BJ (cell line): ENCODE measurements at regions not wholly inside any gene's neighbourhood (a gene's known extent, or its start where the extent isn't known, plus 50 kb on each side); places are given as distances from the start of the nearest gene placed in this dataset.

Experiments used
- CTCF ChIA-PET: fragments of 350-600 bp; formaldehyde crosslinking; extraction: SDS; loops from one replicate; lab custom pipeline; 2021; ENCODE audit warnings: antibody characterized with exemption, inconsistent platforms; lab: Yijun Ruan, JAX
- POLR2A ChIA-PET: fragments of 300-600 bp; sonication (Branson Sonifier 250); formaldehyde crosslinking; extraction: SDS; loops from one replicate; lab custom pipeline; 2021; ENCODE audit warnings: antibody characterized with exemption; lab: Charles Lee
- DNase-seq: peaks from one replicate; pipeline ENCODE4 v3.0.0-alpha.2; 2011; ENCODE audit warnings: low read depth
- H3K27me3 ChIP-seq: 2 replicates; pipeline ENCODE4 v1.6.0; 2011; ENCODE audit warnings: low read length; ENCODE audit not compliant: control insufficient read depth, insufficient read depth
- H3K36me3 ChIP-seq: 2 replicates; pipeline ENCODE4 v1.5.1; 2011; ENCODE audit warnings: low read length; ENCODE audit not compliant: control insufficient read depth, insufficient read depth
- H3K4me3 ChIP-seq: 2 replicates; pipeline ENCODE4 v1.5.1; 2011; ENCODE audit warnings: low read depth, mild to moderate bottlenecking, control low read depth, low read length
- CTCF ChIP-seq: IDR thresholded peaks from 2 replicates; pipeline ENCODE4 v1.5.1; 2011; ENCODE audit warnings: low read depth, mild to moderate bottlenecking, control low read depth, inconsistent platforms, low read length, moderate library complexity; ENCODE audit not compliant: insufficient read depth

GRCh38 chr13:52975969-52976368 lies 52.6 kb upstream of the OLFM4 start:
- no peak for TF ChIP-seq CTCF
- ChIA-PET POLR2A (no interaction called here), CTCF (interaction anchor here (1.3 to 7.3 kb wide), 2 partner anchors 7 to 176 kb away, joined by 3 to 46 read pairs; no protein-coding TSS in a partner anchor)
- DNase-seq = no peak
- H3K4me3 ChIP-seq = no peak overlapping the region
- no peaks in the 10 kb centered on the region for H3K36me3 ChIP-seq
- no peaks in the 10 kb centered on the region for H3K27me3 ChIP-seq

- H3K36me3 ChIP-seq = no peaks in the 10 kb centered on the region
These were observed 53.5 kb upstream of the OLFM4 start for GRCh38 chr13:52975161-52975560.

GRCh38 chr13:52974711-52975110 lies 53.9 kb upstream of the OLFM4 start:
- no peaks in the 10 kb centered on the region for H3K36me3 ChIP-seq
- no peaks in the 10 kb centered on the region for H3K27me3 ChIP-seq
- no peak for TF ChIP-seq CTCF
- DNase-seq = no peak
- ChIA-PET CTCF (interaction anchor here (1.4 kb wide), 1 partner anchor 178 kb away, joined by 3 read pairs; no protein-coding TSS in a partner anchor), POLR2A (no interaction called here)
- no peak overlapping the region for H3K4me3 ChIP-seq

More at GRCh38 chr13:52975161-52975560, 53.5 kb upstream of the OLFM4 start:
- Histone ChIP-seq H3K27me3 (no peaks in the 10 kb centered on the region), H3K4me3 (no peak overlapping the region)
- POLR2A ChIA-PET = interaction anchor here (0.6 kb wide), 1 partner anchor 168 kb away, joined by 3 read pairs; no protein-coding TSS in a partner anchor
- CTCF ChIA-PET = interaction anchor here (1.4 kb wide), 1 partner anchor 178 kb away, joined by 3 read pairs; no protein-coding TSS in a partner anchor
- TF ChIP-seq CTCF = no peak
- no peak for DNase-seq

GRCh38 chr13:52969373-52969772 lies 59.2 kb upstream of the OLFM4 start:
- no peak for DNase-seq
- no peaks in the 10 kb centered on the region for H3K27me3 ChIP-seq
- H3K4me3 ChIP-seq = no peak overlapping the region
- POLR2A ChIA-PET = no interaction called here
- TF ChIP-seq CTCF = no peak
- H3K36me3 ChIP-seq = no peaks in the 10 kb centered on the region
- CTCF ChIA-PET = interaction anchor here (2.9 to 5.0 kb wide), 4 partner anchors 10 to 304 kb away, joined by 19 to 46 read pairs (median 32); no protein-coding TSS in a partner anchor

- ChIA-PET CTCF (interaction anchor here (0.6 to 5.0 kb wide), 36 partner anchors 11 to 734 kb away, joined by 3 to 46 read pairs (median 4); no protein-coding TSS in a partner anchor), POLR2A (no interaction called here)
- peak; percentile 99 for TF ChIP-seq CTCF
- H3K36me3 ChIP-seq = no peaks in the 10 kb centered on the region
- no peak overlapping the region for H3K4me3 ChIP-seq
- H3K27me3 ChIP-seq = no peaks in the 10 kb centered on the region
- no peak for DNase-seq
These were observed 60.4 kb upstream of the OLFM4 start for GRCh38 chr13:52968074-52968700.
